Trophoblast cell (in vitro differentiated cells and primary cell): ENCODE measurements at regions not wholly inside any gene's neighbourhood (a gene's known extent, or its start where the extent isn't known, plus 50 kb on each side); places are given as distances from the start of the nearest gene placed in this dataset.

ENCODE experiments used
- DNase-seq, 2 donors: peaks; one replicate each; pipeline ENCODE4 v3.0.0-alpha.2; 2016
- H2AFZ ChIP-seq: 2 replicates; pipeline ENCODE4 v1.6.1; 2013; ENCODE audit warnings: low read length, moderate library complexity, mild to moderate bottlenecking; ENCODE audit not compliant: insufficient read depth, poor library complexity
- H2AK5ac ChIP-seq: 2 replicates; pipeline ENCODE4 v1.6.1; 2013; ENCODE audit warnings: mild to moderate bottlenecking, low read length
- H2BK120ac ChIP-seq: 2 replicates; pipeline ENCODE4 v1.6.1; 2013; ENCODE audit warnings: low read length, mild to moderate bottlenecking, moderate library complexity; ENCODE audit not compliant: insufficient read depth, poor library complexity
- H2BK12ac ChIP-seq: 2 replicates; pipeline ENCODE4 v1.6.1; 2013; ENCODE audit warnings: mild to moderate bottlenecking, low read length, moderate library complexity
- H2BK5ac ChIP-seq: 2 replicates; pipeline ENCODE4 v1.6.1; 2013; ENCODE audit warnings: low read length, low read depth, moderate library complexity, mild to moderate bottlenecking; ENCODE audit not compliant: poor library complexity
- H3K14ac ChIP-seq: 2 replicates; pipeline ENCODE4 v1.6.1; 2013; ENCODE audit warnings: mild to moderate bottlenecking, low read length
- H3K18ac ChIP-seq: 2 replicates; pipeline ENCODE4 v1.6.1; 2013; ENCODE audit warnings: mild to moderate bottlenecking, low read length
- H3K23ac ChIP-seq: 2 replicates; pipeline ENCODE4 v1.6.1; 2013; ENCODE audit warnings: low read length
- H3K27ac ChIP-seq: 2 replicates; pipeline ENCODE4 v1.5.1; 2013; ENCODE audit warnings: low read depth, mild to moderate bottlenecking, inconsistent platforms, low read length, moderate library complexity
- H3K27me3 ChIP-seq: 2 replicates; pipeline ENCODE4 v1.6.1; 2013; ENCODE audit warnings: inconsistent platforms, mild to moderate bottlenecking, low read length, moderate library complexity; ENCODE audit not compliant: insufficient read depth
- H3K36me3 ChIP-seq, 2 experiments: 1 replicate in 1 of 2; 2 replicates in 1 of 2; pipeline ENCODE4 v1.6.1; 2013; ENCODE audit warnings: low read length in 2 of 2, mild to moderate bottlenecking in 2 of 2, moderate library complexity in 1 of 2; ENCODE audit not compliant: insufficient read depth in 2 of 2, control insufficient read depth in 1 of 2
- H3K4ac ChIP-seq: 2 replicates; pipeline ENCODE4 v1.6.1; 2013; ENCODE audit warnings: low read depth, mild to moderate bottlenecking, low read length, moderate library complexity
- H3K4me1 ChIP-seq, 2 experiments: 1 replicate in 1 of 2; 2 replicates in 1 of 2; pipeline ENCODE4 v1.6.1; 2013; ENCODE audit warnings: low read length in 2 of 2, mild to moderate bottlenecking in 2 of 2, moderate library complexity in 1 of 2; ENCODE audit not compliant: insufficient read depth in 2 of 2, control insufficient read depth in 1 of 2
- H3K4me2 ChIP-seq: 2 replicates; pipeline ENCODE4 v1.6.1; 2013; ENCODE audit warnings: inconsistent platforms, mild to moderate bottlenecking, low read length, moderate library complexity
- H3K4me3 ChIP-seq: 2 replicates; pipeline ENCODE4 v1.5.1; 2013; ENCODE audit warnings: mild to moderate bottlenecking, low read depth, low read length, inconsistent platforms
- H3K79me1 ChIP-seq: one replicate; pipeline ENCODE4 v1.6.1; 2013; ENCODE audit warnings: low read length
- H3K79me2 ChIP-seq: 2 replicates; pipeline ENCODE4 v1.6.1; 2013; ENCODE audit warnings: low read length, mild to moderate bottlenecking; ENCODE audit not compliant: control insufficient read depth, insufficient read depth, poor library complexity
- H3K9ac ChIP-seq: 2 replicates; pipeline ENCODE4 v1.6.1; 2013; ENCODE audit warnings: mild to moderate bottlenecking, low read length
- H3K9me3 ChIP-seq: 2 replicates; pipeline ENCODE4 v1.6.1; 2013; ENCODE audit warnings: low read depth, mild to moderate bottlenecking, control low read depth, inconsistent platforms, low read length; ENCODE audit not compliant: insufficient read depth
- H4K12ac ChIP-seq: 2 replicates; pipeline ENCODE4 v1.6.1; 2013; ENCODE audit warnings: low read depth, mild to moderate bottlenecking, low read length, moderate library complexity
- H4K8ac ChIP-seq: 2 replicates; pipeline ENCODE4 v1.6.1; 2013; ENCODE audit warnings: low read depth, mild to moderate bottlenecking, low read length, moderate library complexity
- H4K91ac ChIP-seq: one replicate; pipeline ENCODE4 v1.6.1; 2013; ENCODE audit warnings: low read depth, mild to moderate bottlenecking, low read length, moderate library complexity
- WGBS: extraction: QIAGEN DNeasy Blood & Tissue Kit; methylation state at CpG from one replicate; pipeline ENCODE4 v1.1.7; 2013; ENCODE audit warnings: missing lambda C conversion rate; ENCODE audit not compliant: insufficient read length, insufficient coverage; ENCODE audit errors: extremely low coverage; 5-methylcytosine and 5-hydroxymethylcytosine counted together

- Histone ChIP-seq H3K9ac (no peak overlapping the region), H2AK5ac (no peak overlapping the region), H3K36me3 (no peaks in the 10 kb centered on the region), H4K8ac (no peak overlapping the region), H3K79me2 (no peaks in the 10 kb centered on the region), H3K14ac (no peak overlapping the region), H2BK5ac (no peak overlapping the region), H3K4me1 (no peaks in the 10 kb centered on the region), H3K79me1 (no peaks in the 10 kb centered on the region), H3K27me3 (no peaks in the 10 kb centered on the region), H3K27ac (no peak overlapping the region), H3K18ac (no peak overlapping the region), H4K91ac (no peak overlapping the region), H3K9me3 (no peaks in the 10 kb centered on the region), H4K12ac (no peak overlapping the region), H3K4me3 (no peak overlapping the region), H2AFZ (no peak overlapping the region), H2BK12ac (no peak overlapping the region), H3K23ac (no peak overlapping the region), H2BK120ac (no peak overlapping the region), H3K4ac (no peak overlapping the region), H3K4me2 (no peak overlapping the region)
- DNase-seq: no peak
- WGBS: no CpG with 5 or more reads among the region's 10 CpGs
These were observed 279.5 kb upstream of the RAB6C start for GRCh38 chr2:129699781-129700573.

- no peaks in the 10 kb centered on the region for H3K36me3 ChIP-seq
- H3K79me2 ChIP-seq: no peaks in the 10 kb centered on the region
- H2BK5ac ChIP-seq: no peak overlapping the region
- no peak overlapping the region for H3K27ac ChIP-seq
- H3K4me2 ChIP-seq: no peak overlapping the region
- H4K8ac ChIP-seq: no peak overlapping the region
- H3K4me3 ChIP-seq: no peak overlapping the region
- no peak overlapping the region for H2AFZ ChIP-seq
- H3K4me1 ChIP-seq: no peaks in the 10 kb centered on the region
- H3K23ac ChIP-seq: no peak overlapping the region
- no peak overlapping the region for H3K9ac ChIP-seq
- no peak overlapping the region for H2BK120ac ChIP-seq
- H3K27me3 ChIP-seq: no peaks in the 10 kb centered on the region
- no peak overlapping the region for H3K14ac ChIP-seq
- no peak overlapping the region for H2BK12ac ChIP-seq
- no peak overlapping the region for H4K12ac ChIP-seq
- H2AK5ac ChIP-seq: no peak overlapping the region
- H3K4ac ChIP-seq: no peak overlapping the region
- whole genome bisulfite sequencing: no CpG with 5 or more reads among the region's 4 CpGs
- no peak for DNase-seq
- H3K9me3 ChIP-seq: no peaks in the 10 kb centered on the region
- H4K91ac ChIP-seq: no peak overlapping the region
- no peaks in the 10 kb centered on the region for H3K79me1 ChIP-seq
- no peak overlapping the region for H3K18ac ChIP-seq
These were observed 276.9 kb upstream of the RAB6C start for GRCh38 chr2:129702416-129703176.

GRCh38 chr2:129705085-129705484 lies 274.4 kb upstream of the RAB6C start:
- Histone ChIP-seq H3K18ac (no peak overlapping the region), H4K8ac (no peak overlapping the region), H3K27ac (no peak overlapping the region), H2AK5ac (no peak overlapping the region), H3K23ac (no peak overlapping the region), H2BK12ac (no peak overlapping the region), H2BK5ac (no peak overlapping the region), H3K4ac (no peak overlapping the region), H3K4me3 (no peak overlapping the region), H3K9me3 (no peaks in the 10 kb centered on the region), H3K27me3 (no peaks in the 10 kb centered on the region), H3K14ac (no peak overlapping the region), H3K79me2 (no peaks in the 10 kb centered on the region), H3K9ac (no peak overlapping the region), H3K4me2 (no peak overlapping the region), H3K4me1 (no peaks in the 10 kb centered on the region), H3K36me3 (no peaks in the 10 kb centered on the region), H4K91ac (no peak overlapping the region), H2AFZ (no peak overlapping the region), H3K79me1 (no peaks in the 10 kb centered on the region), H2BK120ac (no peak overlapping the region), H4K12ac (no peak overlapping the region)
- DNase-seq: no peak
- no CpG with 5 or more reads among the region's 6 CpGs for WGBS

- Histone ChIP-seq H3K36me3 (no peaks in the 10 kb centered on the region), H3K4me3 (no peak overlapping the region), H2BK5ac (no peak overlapping the region), H4K91ac (no peak overlapping the region), H3K4ac (no peak overlapping the region), H3K9me3 (no peaks in the 10 kb centered on the region), H4K12ac (no peak overlapping the region), H3K79me1 (no peaks in the 10 kb centered on the region), H3K4me2 (no peak overlapping the region), H2AFZ (no peak overlapping the region), H3K18ac (no peak overlapping the region), H4K8ac (no peak overlapping the region), H3K9ac (no peak overlapping the region), H3K27me3 (no peaks in the 10 kb centered on the region), H3K23ac (no peak overlapping the region), H2BK120ac (no peak overlapping the region), H2BK12ac (no peak overlapping the region), H3K79me2 (no peaks in the 10 kb centered on the region), H2AK5ac (no peak overlapping the region), H3K27ac (no peak overlapping the region), H3K4me1 (no peaks in the 10 kb centered on the region), H3K14ac (no peak overlapping the region)
- no peak for DNase-seq
- WGBS: no CpG with 5 or more reads among the region's 4 CpGs
These were observed 271.7 kb upstream of the RAB6C start for GRCh38 chr2:129707800-129708199.
